Ovary (tissue), 7 donors: ENCODE measurements at regions not wholly inside any gene's neighbourhood (a gene's known extent, or its start where the extent isn't known, plus 50 kb on each side); places are given as distances from the start of the nearest gene placed in this dataset.
"Not testable (repeated sequence)": the region's sequence is repeated elsewhere in the genome, so short reads cannot be mapped to it uniquely, and the experiment has no call there.

ENCODE experiments used
- DNase-seq, 5 donors: peaks; one replicate each; pipeline ENCODE4 v3.0.0-alpha.2; 2019 to 2020
- H3K27ac ChIP-seq, 2 donors: fragments of 200-600 bp; one replicate each; pipeline versions ENCODE4 v1.5.1 to v1.8.0; 2019 to 2022
- H3K27me3 ChIP-seq: fragments of 200-600 bp; one replicate; pipeline ENCODE4 v1.8.0; 2022
- H3K36me3 ChIP-seq: fragments of 200-600 bp; sonication (generic); one replicate; pipeline ENCODE4 v1.5.1; 2019
- H3K4me1 ChIP-seq: one replicate; pipeline ENCODE4 v1.8.1; 2013; ENCODE audit warnings: mild to moderate bottlenecking, moderate library complexity; ENCODE audit not compliant: insufficient read depth
- H3K4me3 ChIP-seq: fragments of 200-600 bp; sonication (generic); one replicate; pipeline ENCODE4 v1.5.1; 2017
- H3K9me3 ChIP-seq, 2 donors: fragments of 200-600 bp in 1 of 2; sonication (generic) in 1 of 2; one replicate each; pipeline versions ENCODE4 v1.5.1 to v1.8.1; 2013 to 2019; ENCODE audit warnings: mild to moderate bottlenecking in 1 of 2, moderate library complexity in 1 of 2
- CTCF ChIP-seq, 3 donors: fragments of 450-650 bp in 2 of 3; fragments of 200-600 bp in 1 of 3; IDR thresholded peaks; one replicate each; pipeline versions ENCODE4 v1.5.1 to v1.8.0; 2016 to 2022; ENCODE audit warnings: antibody characterized with exemption in 3 of 3, mild to moderate bottlenecking in 1 of 3
- EP300 ChIP-seq: sonication (generic); formaldehyde crosslinking; IDR thresholded peaks from one replicate; pipeline ENCODE4 v1.6.1; 2017; ENCODE audit warnings: antibody characterized with exemption
- POLR2A ChIP-seq: fragments of 450-650 bp; IDR thresholded peaks from one replicate; pipeline ENCODE4 v1.6.1; 2017; ENCODE audit warnings: antibody characterized with exemption, mild to moderate bottlenecking, moderate library complexity
- WGBS, 3 donors: extraction: QIAGEN DNeasy Blood & Tissue Kit in 1 of 3; methylation state at CpG; one replicate each; pipeline versions ENCODE4 v1.1.5 to v1.1.7; 2013 to 2017; 5-methylcytosine and 5-hydroxymethylcytosine counted together
- intact Hi-C, 4 donors: fragments of 100-400 bp; cut with DNase I; formaldehyde crosslinking; loops; one replicate each; pipeline versions ENCODE4 v1.11.0 to v1.15.1; 2022 to 2023
- donor health status: DM: no; HTN: no; CAD: no; lungs with moderate emphysema.
- donor health status: DM: no; HTN: no; CAD: no.
- donor health status: Bipolar disorder and iron deficiency.
- donor health status: DM: no; HTN: no; CAD: no.
- donor health status: DM: yes; HTN: yes; CAD: no.

GRCh38 chr2:4101936-4102335 is 398.6 kb downstream of the DCDC2C start:
- Histone ChIP-seq H3K27me3 (no peaks in the 10 kb centered on the region), H3K4me3 (no peak overlapping the region), H3K36me3 (no peaks in the 10 kb centered on the region), H3K4me1 (no peaks in the 10 kb centered on the region), H3K27ac (no peak overlapping the region), H3K9me3 (no peaks in the 10 kb centered on the region)
- 63 to 80% (median 74%) methylated on average over 2 of the region's 2 CpGs for WGBS, 3 donors
- intact Hi-C loops = no loop called here
- DNase-seq = no peak
- TF ChIP-seq CTCF (IDR thresholded peaks at IDR 0.05) (no peak), EP300 (no peak), POLR2A (no peak)

- no peaks in the 10 kb centered on the region for H3K4me1 ChIP-seq
- no peak for DNase-seq
- H3K4me3 ChIP-seq = no peak overlapping the region
- no peaks in the 10 kb centered on the region for H3K36me3 ChIP-seq
- no peaks in the 10 kb centered on the region for H3K9me3 ChIP-seq
- TF ChIP-seq POLR2A (no peak), EP300 (no peak), CTCF (IDR thresholded peaks at IDR 0.05) (no peak)
- no peak overlapping the region for H3K27ac ChIP-seq
- intact Hi-C loops = no loop called here
- WGBS, 3 donors = 86 to 89% (median 87%) methylated on average over 7 of the region's 7 CpGs
- H3K27me3 ChIP-seq = no peaks in the 10 kb centered on the region
Observed at GRCh38 chr2:4107179-4107578, 403.8 kb downstream of the DCDC2C start.

DNA sequence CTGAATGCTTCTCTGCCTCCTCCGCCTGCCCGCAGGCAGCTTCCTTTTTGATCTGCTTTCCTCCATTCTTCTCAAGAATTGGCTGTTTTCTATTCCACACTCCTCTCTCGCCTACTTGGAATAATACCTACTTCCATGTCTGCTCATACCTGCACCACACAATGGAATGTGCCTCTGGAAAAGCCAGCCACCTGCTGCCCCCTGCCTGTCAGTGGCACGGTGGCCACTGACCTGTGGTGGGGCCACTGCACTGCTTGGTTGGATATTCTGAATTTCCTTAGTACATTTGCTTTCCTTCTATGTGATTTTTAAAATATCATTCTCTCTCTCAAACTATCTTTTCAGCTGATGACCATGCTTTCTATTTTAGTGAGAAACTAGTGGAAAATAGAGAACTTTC is 406.9 kb downstream of the DCDC2C start:
- no peak overlapping the region for H3K4me3 ChIP-seq
- TF ChIP-seq EP300 (no peak), CTCF (IDR thresholded peaks at IDR 0.05) (no peak), POLR2A (no peak)
- no peaks in the 10 kb centered on the region for H3K4me1 ChIP-seq
- DNase-seq = no peak
- WGBS, 3 donors = 65 to 86% (median 80%) methylated on average over 4 of the region's 4 CpGs
- intact Hi-C loops = no loop called here
- no peaks in the 10 kb centered on the region for H3K36me3 ChIP-seq
- H3K9me3 ChIP-seq = no peaks in the 10 kb centered on the region
- H3K27ac ChIP-seq = no peak overlapping the region
- H3K27me3 ChIP-seq = no peaks in the 10 kb centered on the region

DNA sequence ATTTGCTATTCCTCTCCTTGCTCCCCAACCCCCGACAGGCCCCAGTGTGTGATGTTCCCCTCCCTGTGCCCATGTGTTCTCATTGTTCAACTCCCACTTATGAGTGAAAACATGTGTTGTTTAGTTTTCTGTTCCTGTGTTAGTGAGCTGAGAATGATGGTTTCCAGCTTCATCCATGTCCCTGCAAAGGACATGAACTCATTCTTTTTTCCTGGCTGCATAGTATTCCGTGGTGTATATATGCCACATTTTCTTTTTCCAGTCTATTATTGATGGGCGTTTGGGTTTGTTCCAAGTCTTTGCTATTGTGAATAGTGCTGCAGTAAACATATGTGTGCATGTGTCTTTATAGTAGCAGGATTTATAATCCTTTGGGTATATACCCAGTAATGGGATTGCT is 412.1 kb downstream of the DCDC2C start:
- intact Hi-C loops, H3K27me3 ChIP-seq, H3K4me3 ChIP-seq, H3K27ac ChIP-seq, H3K36me3 ChIP-seq, DNase-seq, H3K9me3 ChIP-seq, H3K4me1 ChIP-seq: not testable (repeated sequence)
- WGBS, 3 donors = 74 to 89% (median 76%) methylated on average over 3 of the region's 3 CpGs

DNA sequence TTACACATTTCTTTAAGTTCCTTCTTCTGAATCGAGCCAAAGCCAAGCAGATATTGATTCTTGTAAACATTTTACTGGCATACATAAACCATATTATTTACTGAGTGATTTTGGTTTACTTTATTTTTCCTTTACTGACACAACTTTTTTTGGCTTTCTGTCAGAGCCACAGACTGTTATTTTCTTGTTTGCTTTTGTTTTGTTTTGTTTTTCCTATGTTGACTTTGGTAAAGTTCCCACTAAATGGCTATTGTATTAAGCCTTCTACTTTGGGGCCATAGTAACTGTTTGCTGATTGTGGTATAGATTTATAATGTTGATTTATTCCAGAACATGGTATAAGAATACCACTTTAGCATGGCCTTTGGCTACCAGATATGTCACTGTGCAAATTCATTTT is 419.4 kb downstream of the DCDC2C start:
- H3K4me1 ChIP-seq = no peaks in the 10 kb centered on the region
- no peaks in the 10 kb centered on the region for H3K36me3 ChIP-seq
- no peak for DNase-seq
- intact Hi-C loops = no loop called here
- no peak overlapping the region for H3K27ac ChIP-seq
- TF ChIP-seq EP300 (no peak), POLR2A (no peak), CTCF (IDR thresholded peaks at IDR 0.05) (no peak)
- H3K27me3 ChIP-seq = no peaks in the 10 kb centered on the region
- H3K9me3 ChIP-seq = no peaks in the 10 kb centered on the region
- WGBS, 3 donors = 7 to 33% (median 17%) methylated on average over 1 of the region's 1 CpG
- no peak overlapping the region for H3K4me3 ChIP-seq
